ENCODE measurements at regions not wholly inside any gene's neighbourhood (a gene's known extent, or its start where the extent isn't known, plus 50 kb on each side); places are given as distances from the start of the nearest gene placed in this dataset.

GRCh38 chr9:103362986-103363385 lies 367.9 kb downstream of the CYLC2 start:
- TF ChIP-seq POLR2A (IDR thresholded peaks at IDR 0.05) (no peak), CTCF (IDR thresholded peaks at IDR 0.05) (no peak)
- intact Hi-C loops (cut with DNase I): no loop called here

GRCh38 chr9:103364753-103365152 lies 369.6 kb downstream of the CYLC2 start:
- no peak overlapping the region for H3K4me3 ChIP-seq
- no peaks in the 10 kb centered on the region for H3K9me3 ChIP-seq (replicated peaks in 1 of 3)
- H3K27ac ChIP-seq: no peak overlapping the region
- H3K4me1 ChIP-seq (replicated peaks in 1 of 2): no peaks in the 10 kb centered on the region
- TF ChIP-seq CTCF (IDR thresholded peaks at IDR 0.05): no peak
- H3K27me3 ChIP-seq: no peaks in the 10 kb centered on the region
- WGBS, 4 donors: 45 to 57% (median 49%) methylated on average over 2 of the region's 2 CpGs
- no peak for DNase-seq
- intact Hi-C loops (cut with DNase I): no loop called here
- no peaks in the 10 kb centered on the region for H3K36me3 ChIP-seq (replicated peaks in 1 of 2)

More at GRCh38 chr9:103362986-103363385, 367.9 kb downstream of the CYLC2 start:
- no peaks in the 10 kb centered on the region for H3K27me3 ChIP-seq
- no peak for DNase-seq
- H3K36me3 ChIP-seq (replicated peaks in 1 of 2): no peaks in the 10 kb centered on the region
- H3K4me1 ChIP-seq (replicated peaks in 1 of 2): no peaks in the 10 kb centered on the region
- no peaks in the 10 kb centered on the region for H3K9me3 ChIP-seq (replicated peaks in 1 of 3)
- H3K4me3 ChIP-seq: no peak overlapping the region
- no peak overlapping the region for H3K27ac ChIP-seq

- WGBS, 4 donors: 90 to 93% (median 90%) methylated on average over 5 of the region's 5 CpGs
These were observed 376.0 kb downstream of the CYLC2 start for GRCh38 chr9:103371152-103371551.

DNA sequence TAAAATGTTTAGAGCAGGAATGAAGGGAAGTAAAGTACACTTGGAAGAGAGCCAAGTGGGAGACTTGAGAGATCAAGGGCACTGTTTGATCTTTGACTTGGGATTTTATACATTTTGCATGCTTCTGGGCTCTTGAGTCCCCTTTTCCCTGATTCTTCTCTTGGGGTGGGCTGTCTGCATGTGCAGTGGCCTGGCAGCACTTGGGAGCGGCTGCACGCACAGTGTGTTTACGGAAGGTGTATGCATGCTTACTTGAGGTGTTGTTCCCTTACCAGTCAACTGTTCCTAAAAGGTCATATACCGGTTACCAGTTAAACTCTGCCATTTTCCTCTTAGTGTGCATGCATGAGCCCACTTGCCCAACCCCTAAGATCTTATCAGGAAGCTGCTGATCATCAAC lies 377.7 kb downstream of the CYLC2 start:
- H3K4me1 ChIP-seq (replicated peaks in 1 of 2): no peaks in the 10 kb centered on the region
- intact Hi-C loops (cut with DNase I): no loop called here
- no peaks in the 10 kb centered on the region for H3K27me3 ChIP-seq
- TF ChIP-seq POLR2A (IDR thresholded peaks at IDR 0.05) (no peak), CTCF (IDR thresholded peaks at IDR 0.05) (no peak)
- H3K9me3 ChIP-seq (replicated peaks in 1 of 3): no peaks in the 10 kb centered on the region
- H3K4me3 ChIP-seq: no peak overlapping the region
- H3K36me3 ChIP-seq (replicated peaks in 1 of 2): no peaks in the 10 kb centered on the region
- no peak overlapping the region for H3K27ac ChIP-seq
- whole genome bisulfite sequencing, 4 donors: 88 to 99% (median 94%) methylated on average over 4 of the region's 4 CpGs
- DNase-seq: no peak

More at GRCh38 chr9:103371152-103371551, 376.0 kb downstream of the CYLC2 start:
- no peaks in the 10 kb centered on the region for H3K4me1 ChIP-seq (replicated peaks in 1 of 2)
- H3K4me3 ChIP-seq: no peak overlapping the region
- TF ChIP-seq POLR2A (IDR thresholded peaks at IDR 0.05) (no peak), CTCF (IDR thresholded peaks at IDR 0.05) (no peak)
- DNase-seq: no peak
- H3K27ac ChIP-seq: no peak overlapping the region
- no peaks in the 10 kb centered on the region for H3K27me3 ChIP-seq
- H3K36me3 ChIP-seq (replicated peaks in 1 of 2): no peaks in the 10 kb centered on the region
- H3K9me3 ChIP-seq (replicated peaks in 1 of 3): no peaks in the 10 kb centered on the region
- intact Hi-C loops (cut with DNase I): no loop called here

All from adrenal gland (tissue), 9 donors.